Gastroesophageal sphincter (tissue), 3 donors: ENCODE measurements at regions not wholly inside any gene's neighbourhood (a gene's known extent, or its start where the extent isn't known, plus 50 kb on each side); places are given as distances from the start of the nearest gene placed in this dataset.

ENCODE experiments used
- EP300 ChIP-seq: sonication (generic); formaldehyde crosslinking; IDR thresholded peaks from one replicate; pipeline ENCODE4 v1.6.1; 2017; ENCODE audit warnings: antibody characterized with exemption, mild to moderate bottlenecking
- POLR2A ChIP-seq, 2 donors: fragments of 450-650 bp; IDR thresholded peaks; one replicate each; pipeline ENCODE4 v1.6.1; 2017; ENCODE audit warnings: antibody characterized with exemption in 2 of 2, mild to moderate bottlenecking in 2 of 2, moderate library complexity in 1 of 2
- POLR2AphosphoS5 ChIP-seq: sonication (generic); formaldehyde crosslinking; IDR thresholded peaks from one replicate; pipeline ENCODE4 v1.6.1; 2017; ENCODE audit warnings: antibody characterized with exemption
- TF ChIP-seq, protein P1 (sequence below), 4 experiments: fragments of 200-600 bp in 2 of 4; fragments of 450-650 bp in 2 of 4; sonication (generic) in 1 of 4; IDR thresholded peaks; one replicate each; pipeline ENCODE4 v1.5.1; 2017 to 2019; ENCODE audit warnings: antibody characterized with exemption in 4 of 4, mild to moderate bottlenecking in 2 of 4, moderate library complexity in 2 of 4

DNA sequence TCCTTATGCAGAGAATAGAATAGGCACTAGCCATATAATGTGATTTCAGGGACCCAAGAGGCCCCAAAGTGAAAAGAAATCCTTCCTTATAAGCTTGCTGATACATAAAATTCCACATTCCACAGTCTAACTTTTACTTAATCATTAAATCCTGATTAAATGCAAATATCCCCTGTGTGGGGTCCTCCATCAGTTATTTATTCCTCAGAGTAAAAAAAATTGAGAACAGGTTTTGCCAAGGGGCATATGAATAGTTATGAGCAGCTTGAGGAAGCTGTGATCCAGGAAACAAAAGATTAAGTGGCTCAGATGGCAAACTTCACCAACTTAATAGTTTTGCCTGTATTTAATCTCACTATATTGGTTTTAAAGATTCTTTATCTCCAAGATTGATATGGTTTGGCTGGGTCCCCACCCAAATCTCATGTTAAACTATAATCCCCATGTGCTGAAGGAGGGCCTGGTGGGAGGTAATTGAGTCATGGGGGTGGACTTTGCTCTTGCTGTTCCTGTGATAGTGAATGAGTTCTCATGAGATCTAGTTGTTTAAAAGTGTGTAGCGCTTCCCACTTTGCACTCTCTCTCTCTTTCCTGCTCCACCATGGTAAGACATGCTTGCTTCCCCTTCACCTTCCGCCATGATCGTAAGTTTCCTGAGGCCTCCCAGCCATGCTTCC lies 324.9 kb downstream of the NPR3 start:
- TF ChIP-seq, protein P1, sequence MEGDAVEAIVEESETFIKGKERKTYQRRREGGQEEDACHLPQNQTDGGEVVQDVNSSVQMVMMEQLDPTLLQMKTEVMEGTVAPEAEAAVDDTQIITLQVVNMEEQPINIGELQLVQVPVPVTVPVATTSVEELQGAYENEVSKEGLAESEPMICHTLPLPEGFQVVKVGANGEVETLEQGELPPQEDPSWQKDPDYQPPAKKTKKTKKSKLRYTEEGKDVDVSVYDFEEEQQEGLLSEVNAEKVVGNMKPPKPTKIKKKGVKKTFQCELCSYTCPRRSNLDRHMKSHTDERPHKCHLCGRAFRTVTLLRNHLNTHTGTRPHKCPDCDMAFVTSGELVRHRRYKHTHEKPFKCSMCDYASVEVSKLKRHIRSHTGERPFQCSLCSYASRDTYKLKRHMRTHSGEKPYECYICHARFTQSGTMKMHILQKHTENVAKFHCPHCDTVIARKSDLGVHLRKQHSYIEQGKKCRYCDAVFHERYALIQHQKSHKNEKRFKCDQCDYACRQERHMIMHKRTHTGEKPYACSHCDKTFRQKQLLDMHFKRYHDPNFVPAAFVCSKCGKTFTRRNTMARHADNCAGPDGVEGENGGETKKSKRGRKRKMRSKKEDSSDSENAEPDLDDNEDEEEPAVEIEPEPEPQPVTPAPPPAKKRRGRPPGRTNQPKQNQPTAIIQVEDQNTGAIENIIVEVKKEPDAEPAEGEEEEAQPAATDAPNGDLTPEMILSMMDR (IDR thresholded peaks at IDR 0.05), result no peak
- TF ChIP-seq POLR2A (IDR thresholded peaks at IDR 0.05) (no peak), EP300 (no peak), POLR2AphosphoS5 (no peak)
